Thyroid gland (tissue), 4 donors: ENCODE measurements at regions not wholly inside any gene's neighbourhood (a gene's known extent, or its start where the extent isn't known, plus 50 kb on each side); places are given as distances from the start of the nearest gene placed in this dataset.

Experiments
- POLR2A ChIP-seq, 2 donors: fragments of 450-650 bp; IDR thresholded peaks; one replicate each; pipeline ENCODE4 v1.6.1; 2017; ENCODE audit warnings: antibody characterized with exemption in 2 of 2, mild to moderate bottlenecking in 2 of 2, moderate library complexity in 1 of 2
- TF ChIP-seq, protein P1 (sequence below), 6 experiments: fragments of 200-600 bp in 3 of 6; fragments of 450-650 bp in 3 of 6; sonication (generic) in 3 of 6; IDR thresholded peaks; one replicate each; pipeline ENCODE4 v1.5.1; 2016 to 2019; ENCODE audit warnings: antibody characterized with exemption in 6 of 6, mild to moderate bottlenecking in 2 of 6, inconsistent platforms in 1 of 6, moderate library complexity in 1 of 6

DNA sequence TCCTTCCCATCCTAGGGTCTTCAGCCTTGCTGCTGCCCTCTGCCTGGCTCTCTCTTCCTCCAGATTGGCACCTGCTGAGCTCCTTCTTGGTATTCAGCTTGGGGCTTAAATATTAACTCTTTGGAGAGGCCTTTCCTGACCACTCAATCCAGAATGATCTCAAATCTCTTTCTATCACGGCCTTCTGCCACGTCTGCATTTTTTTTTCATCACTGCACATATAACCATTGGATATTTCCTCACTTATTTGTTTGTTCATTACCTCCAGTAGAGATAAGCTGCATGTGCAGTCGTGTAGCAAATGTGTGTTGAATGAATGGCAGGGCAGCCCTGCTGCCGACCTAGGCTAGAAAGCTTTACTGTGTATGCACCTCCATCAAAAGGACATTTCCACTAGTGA lies 51.6 kb upstream of the MPP7 start:
- TF ChIP-seq, protein P1, sequence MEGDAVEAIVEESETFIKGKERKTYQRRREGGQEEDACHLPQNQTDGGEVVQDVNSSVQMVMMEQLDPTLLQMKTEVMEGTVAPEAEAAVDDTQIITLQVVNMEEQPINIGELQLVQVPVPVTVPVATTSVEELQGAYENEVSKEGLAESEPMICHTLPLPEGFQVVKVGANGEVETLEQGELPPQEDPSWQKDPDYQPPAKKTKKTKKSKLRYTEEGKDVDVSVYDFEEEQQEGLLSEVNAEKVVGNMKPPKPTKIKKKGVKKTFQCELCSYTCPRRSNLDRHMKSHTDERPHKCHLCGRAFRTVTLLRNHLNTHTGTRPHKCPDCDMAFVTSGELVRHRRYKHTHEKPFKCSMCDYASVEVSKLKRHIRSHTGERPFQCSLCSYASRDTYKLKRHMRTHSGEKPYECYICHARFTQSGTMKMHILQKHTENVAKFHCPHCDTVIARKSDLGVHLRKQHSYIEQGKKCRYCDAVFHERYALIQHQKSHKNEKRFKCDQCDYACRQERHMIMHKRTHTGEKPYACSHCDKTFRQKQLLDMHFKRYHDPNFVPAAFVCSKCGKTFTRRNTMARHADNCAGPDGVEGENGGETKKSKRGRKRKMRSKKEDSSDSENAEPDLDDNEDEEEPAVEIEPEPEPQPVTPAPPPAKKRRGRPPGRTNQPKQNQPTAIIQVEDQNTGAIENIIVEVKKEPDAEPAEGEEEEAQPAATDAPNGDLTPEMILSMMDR (IDR thresholded peaks at IDR 0.05), result no peak
- TF ChIP-seq POLR2A (IDR thresholded peaks at IDR 0.05), result no peak
